ENCODE measurements at regions not wholly inside any gene's neighbourhood (a gene's known extent, or its start where the extent isn't known, plus 50 kb on each side); places are given as distances from the start of the nearest gene placed in this dataset.

GRCh38 chr10:22834471-22834870 is 93.4 kb upstream of the ARMC3 start:
- TF ChIP-seq, protein P1, sequence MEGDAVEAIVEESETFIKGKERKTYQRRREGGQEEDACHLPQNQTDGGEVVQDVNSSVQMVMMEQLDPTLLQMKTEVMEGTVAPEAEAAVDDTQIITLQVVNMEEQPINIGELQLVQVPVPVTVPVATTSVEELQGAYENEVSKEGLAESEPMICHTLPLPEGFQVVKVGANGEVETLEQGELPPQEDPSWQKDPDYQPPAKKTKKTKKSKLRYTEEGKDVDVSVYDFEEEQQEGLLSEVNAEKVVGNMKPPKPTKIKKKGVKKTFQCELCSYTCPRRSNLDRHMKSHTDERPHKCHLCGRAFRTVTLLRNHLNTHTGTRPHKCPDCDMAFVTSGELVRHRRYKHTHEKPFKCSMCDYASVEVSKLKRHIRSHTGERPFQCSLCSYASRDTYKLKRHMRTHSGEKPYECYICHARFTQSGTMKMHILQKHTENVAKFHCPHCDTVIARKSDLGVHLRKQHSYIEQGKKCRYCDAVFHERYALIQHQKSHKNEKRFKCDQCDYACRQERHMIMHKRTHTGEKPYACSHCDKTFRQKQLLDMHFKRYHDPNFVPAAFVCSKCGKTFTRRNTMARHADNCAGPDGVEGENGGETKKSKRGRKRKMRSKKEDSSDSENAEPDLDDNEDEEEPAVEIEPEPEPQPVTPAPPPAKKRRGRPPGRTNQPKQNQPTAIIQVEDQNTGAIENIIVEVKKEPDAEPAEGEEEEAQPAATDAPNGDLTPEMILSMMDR (IDR thresholded peaks at IDR 0.05), result no peak
- TF ChIP-seq EZH2 (IDR thresholded peaks at IDR 0.05; ENCODE audit: borderline replicate concordance, insufficient read depth, low read depth, low read length, poor library complexity, severe bottlenecking), result no peak
